Stimulated activated CD4-positive, alpha-beta T cell treated with anti-CD3 and anti-CD28 coated beads, TNF-alpha, amount 100 ng/mL, for 24 hours (primary cell): ENCODE measurements at regions not wholly inside any gene's neighbourhood (a gene's known extent, or its start where the extent isn't known, plus 50 kb on each side); places are given as distances from the start of the nearest gene placed in this dataset.
"Not testable (repeated sequence)": the region's sequence is repeated elsewhere in the genome, so short reads cannot be mapped to it uniquely, and the experiment has no call there.

ENCODE experiments used
- DNase-seq, 3 experiments: peaks; one replicate each; pipeline ENCODE4 v3.0.0-alpha.2; 2020; ENCODE audit warnings: low read depth in 3 of 3

- DNase-seq, result no peak
Measured at GRCh38 chr22:27089264-27089663, 431.9 kb downstream of the MIAT start.

GRCh38 chr22:27090611-27091011 lies 433.2 kb downstream of the MIAT start:
- DNase-seq, result no peak

- DNase-seq, result no peak
Measured at GRCh38 chr22:27093422-27093821, 436.0 kb downstream of the MIAT start.

- no peak for DNase-seq
Measured at GRCh38 chr22:27094633-27095308, 437.4 kb downstream of the MIAT start.

GRCh38 chr22:27097506-27097905 lies 440.1 kb downstream of the MIAT start:
- DNase-seq, result no peak

- no peak for DNase-seq
Measured at GRCh38 chr22:27097933-27098332, 440.5 kb downstream of the MIAT start.

GRCh38 chr22:27099946-27100722 lies 442.7 kb downstream of the MIAT start:
- no peak for DNase-seq

- DNase-seq, result no peak
Measured at GRCh38 chr22:27100789-27101188, 443.4 kb downstream of the MIAT start.

GRCh38 chr22:27101288-27101687 lies 443.9 kb downstream of the MIAT start:
- DNase-seq, result no peak

GRCh38 chr22:27104449-27104848 lies 447.1 kb downstream of the MIAT start:
- DNase-seq, result no peak

GRCh38 chr22:27105142-27106025 lies 448.0 kb downstream of the MIAT start:
- DNase-seq, result no peak

- no peak for DNase-seq
Measured at GRCh38 chr22:27106985-27107384, 449.6 kb downstream of the MIAT start.

- no peak for DNase-seq
Measured at GRCh38 chr22:27107386-27107785, 450.0 kb downstream of the MIAT start.

- DNase-seq, result no peak
Measured at GRCh38 chr22:27107824-27108223, 450.4 kb downstream of the MIAT start.

- no peak for DNase-seq
Measured at GRCh38 chr22:27108425-27109114, 451.2 kb downstream of the MIAT start.

- not testable (repeated sequence) for DNase-seq
Measured at GRCh38 chr22:27109406-27109805, 452.0 kb downstream of the MIAT start.

GRCh38 chr22:27110665-27111451 lies 453.5 kb downstream of the MIAT start:
- no peak for DNase-seq

GRCh38 chr22:27111796-27112672 lies 454.6 kb downstream of the MIAT start:
- no peak for DNase-seq

- no peak for DNase-seq
Measured at GRCh38 chr22:27113211-27113635, 455.8 kb downstream of the MIAT start.

- DNase-seq, result no peak
Measured at GRCh38 chr22:27113641-27114040, 456.3 kb downstream of the MIAT start.
